BLaER1 treated with 17β-estradiol and CSF1 and Interleukin-3, amounts not matched to agents 10 nM and 100 nM (cell line): ENCODE measurements at regions not wholly inside any gene's neighbourhood (a gene's known extent, or its start where the extent isn't known, plus 50 kb on each side); places are given as distances from the start of the nearest gene placed in this dataset.

ENCODE experiments used
- H3K27ac ChIP-seq, 11 experiments: shearing (Covaris generic); formaldehyde crosslinking; 2 replicates each; pipeline ENCODE4 v1.8.1; 2022
- H3K27me3 ChIP-seq, 11 experiments: shearing (Covaris generic); formaldehyde crosslinking; 2 replicates each; pipeline ENCODE4 v1.8.1; 2022
- H3K36me3 ChIP-seq, 11 experiments: shearing (Covaris generic); formaldehyde crosslinking; 2 replicates each; pipeline ENCODE4 v1.8.1; 2022
- H3K4me1 ChIP-seq, 10 experiments: shearing (Covaris generic); formaldehyde crosslinking; 2 replicates each; pipeline ENCODE4 v1.8.1; 2022
- H3K4me2 ChIP-seq, 11 experiments: shearing (Covaris generic); formaldehyde crosslinking; 2 replicates each; pipeline ENCODE4 v1.8.1; 2022
- H3K4me3 ChIP-seq, 10 experiments: shearing (Covaris generic); formaldehyde crosslinking; 2 replicates each; pipeline ENCODE4 v1.8.1; 2022
- H3K9ac ChIP-seq, 11 experiments: shearing (Covaris generic); formaldehyde crosslinking; 2 replicates each; pipeline ENCODE4 v1.8.1; 2022
- H3K9me3 ChIP-seq, 11 experiments: shearing (Covaris generic); formaldehyde crosslinking; replicated peaks in 1 of 11; 2 replicates each; pipeline ENCODE4 v1.8.1; 2022
- H4K20me1 ChIP-seq, 11 experiments: shearing (Covaris generic); formaldehyde crosslinking; 2 replicates each; pipeline ENCODE4 v1.8.1; 2022
- Cebpa-rat ChIP-seq, 11 experiments: shearing (Covaris generic); IDR thresholded peaks; 2 replicates each; pipeline ENCODE4 v1.8.1; 2022

DNA sequence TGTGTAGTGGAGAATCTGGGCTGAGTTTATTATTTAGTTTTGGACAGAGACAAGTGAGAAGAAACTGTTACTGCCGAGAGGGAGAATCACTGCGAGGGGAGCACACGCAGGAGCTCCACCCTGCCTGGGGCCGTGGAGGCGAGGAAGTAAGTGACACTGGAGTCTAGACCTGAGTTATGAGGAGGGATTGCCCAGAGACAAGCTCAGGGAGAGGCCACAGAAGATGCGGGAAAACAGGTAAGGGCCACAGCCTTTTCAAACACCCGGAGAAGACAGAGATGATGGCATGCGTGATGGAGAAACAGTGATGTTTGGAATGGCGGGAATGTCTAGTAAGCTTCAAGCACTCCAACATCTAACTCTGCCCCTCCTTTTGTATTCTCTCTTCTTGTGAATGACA lies 84.1 kb downstream of the TNFSF11 start:
- no peak overlapping the region for H3K4me3 ChIP-seq
- H3K4me1 ChIP-seq: no peaks in the 10 kb centered on the region
- H3K27ac ChIP-seq: no peak overlapping the region
- H4K20me1 ChIP-seq: no peaks in the 10 kb centered on the region
- no peaks in the 10 kb centered on the region for H3K27me3 ChIP-seq
- H3K4me2 ChIP-seq: no peak overlapping the region
- H3K9me3 ChIP-seq: no peaks in the 10 kb centered on the region
- no peak overlapping the region for H3K9ac ChIP-seq
- H3K36me3 ChIP-seq: no peaks in the 10 kb centered on the region
- TF ChIP-seq Cebpa-rat (IDR thresholded peaks at IDR 0.05): no peak

GRCh38 chr13:42660333-42660965 lies 86.5 kb downstream of the TNFSF11 start:
- H3K4me1 ChIP-seq: no peaks in the 10 kb centered on the region
- no peak overlapping the region for H3K27ac ChIP-seq
- no peaks in the 10 kb centered on the region for H3K36me3 ChIP-seq
- no peak for TF ChIP-seq Cebpa-rat (IDR thresholded peaks at IDR 0.05)
- no peaks in the 10 kb centered on the region for H4K20me1 ChIP-seq
- no peak overlapping the region for H3K4me3 ChIP-seq
- H3K4me2 ChIP-seq: no peak overlapping the region
- H3K9ac ChIP-seq: no peak overlapping the region
- H3K27me3 ChIP-seq: no peaks in the 10 kb centered on the region
- H3K9me3 ChIP-seq: no peaks in the 10 kb centered on the region

DNA sequence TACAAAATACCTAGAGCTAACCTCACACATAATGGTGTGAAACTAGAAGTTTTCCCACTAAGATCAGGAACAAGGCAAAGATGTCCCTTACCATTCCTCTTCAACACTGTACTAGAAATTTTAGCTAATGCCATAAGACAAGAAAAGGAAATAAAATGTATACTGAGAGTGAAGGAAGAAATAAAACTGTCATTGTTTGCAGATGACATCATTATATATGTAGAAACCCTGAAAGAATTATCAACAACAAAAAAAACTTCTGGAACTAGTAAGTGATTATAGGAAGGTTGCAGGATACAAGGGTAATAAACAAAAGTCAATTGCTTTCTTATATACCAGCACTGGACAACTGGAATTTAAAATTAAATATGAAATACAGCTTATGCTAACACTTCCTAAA lies 93.7 kb downstream of the TNFSF11 start:
- no peak overlapping the region for H3K27ac ChIP-seq
- H3K9ac ChIP-seq: no peak overlapping the region

GRCh38 chr13:42671502-42671901 lies 97.5 kb downstream of the TNFSF11 start:
- Histone ChIP-seq H4K20me1 (no peaks in the 10 kb centered on the region), H3K9me3 (peaks cover 0 to 8% (median 0%) of the 10 kb centered on the region in 11 experiments; a peak in 5 of 22 replicates), H3K36me3 (no peaks in the 10 kb centered on the region), H3K27me3 (no peaks in the 10 kb centered on the region), H3K9ac (no peak overlapping the region), H3K4me1 (no peaks in the 10 kb centered on the region), H3K27ac (no peak overlapping the region), H3K4me3 (no peak overlapping the region), H3K4me2 (no peak overlapping the region)
- no peak for TF ChIP-seq Cebpa-rat (IDR thresholded peaks at IDR 0.05)

More for the DNA sequence above, 93.7 kb downstream of the TNFSF11 start:
- H3K4me1 ChIP-seq: no peaks in the 10 kb centered on the region
- no peaks in the 10 kb centered on the region for H4K20me1 ChIP-seq
- no peak overlapping the region for H3K4me3 ChIP-seq
- H3K4me2 ChIP-seq: no peak overlapping the region
- no peaks in the 10 kb centered on the region for H3K36me3 ChIP-seq
- H3K9me3 ChIP-seq: peaks cover 0 to 8% (median 0%) of the 10 kb centered on the region in 11 experiments; a peak in 5 of 22 replicates
- no peak for TF ChIP-seq Cebpa-rat (IDR thresholded peaks at IDR 0.05)
- H3K27me3 ChIP-seq: no peaks in the 10 kb centered on the region

- no peak for TF ChIP-seq Cebpa-rat (IDR thresholded peaks at IDR 0.05)
- Histone ChIP-seq H3K4me3 (no peak overlapping the region), H3K9ac (no peak overlapping the region), H3K4me1 (no peaks in the 10 kb centered on the region), H3K9me3 (no peaks in the 10 kb centered on the region), H3K27ac (no peak overlapping the region), H3K4me2 (no peak overlapping the region), H3K36me3 (no peaks in the 10 kb centered on the region), H3K27me3 (no peaks in the 10 kb centered on the region), H4K20me1 (no peaks in the 10 kb centered on the region)
These were observed 99.7 kb downstream of the TNFSF11 start for GRCh38 chr13:42673677-42674076.

DNA sequence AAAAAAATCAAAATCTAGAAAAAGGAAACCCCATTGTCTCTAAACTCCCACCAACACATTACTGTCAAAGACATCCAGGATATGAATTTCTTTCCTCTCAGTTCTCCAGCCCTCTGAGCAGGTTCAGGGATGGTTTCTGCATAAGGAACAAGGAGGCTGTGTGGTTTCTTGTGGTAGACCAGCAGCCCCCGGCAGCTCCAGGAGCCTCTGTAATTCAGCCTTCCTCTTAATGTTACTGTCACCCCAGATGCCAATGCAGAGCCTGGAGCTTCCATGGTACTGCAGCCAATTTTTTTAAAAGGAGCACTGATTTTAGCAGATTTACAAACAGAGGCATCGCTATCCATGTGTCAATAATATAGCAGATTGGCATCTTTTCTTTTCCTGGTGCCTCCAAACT lies 100.6 kb upstream of the FAM216B start:
- Histone ChIP-seq H3K27ac (no peak overlapping the region), H3K9ac (no peak overlapping the region), H4K20me1 (no peaks in the 10 kb centered on the region), H3K4me2 (no peak overlapping the region), H3K4me3 (no peak overlapping the region), H3K4me1 (no peaks in the 10 kb centered on the region), H3K9me3 (no peaks in the 10 kb centered on the region), H3K36me3 (no peaks in the 10 kb centered on the region), H3K27me3 (no peaks in the 10 kb centered on the region)
- TF ChIP-seq Cebpa-rat (IDR thresholded peaks at IDR 0.05): no peak

GRCh38 chr13:42681326-42682100 lies 99.9 kb upstream of the FAM216B start:
- Histone ChIP-seq H4K20me1 (no peaks in the 10 kb centered on the region), H3K4me1 (no peaks in the 10 kb centered on the region), H3K27me3 (no peaks in the 10 kb centered on the region), H3K27ac (no peak overlapping the region), H3K4me3 (no peak overlapping the region), H3K4me2 (no peak overlapping the region), H3K9me3 (no peaks in the 10 kb centered on the region), H3K36me3 (no peaks in the 10 kb centered on the region), H3K9ac (no peak overlapping the region)
- no peak for TF ChIP-seq Cebpa-rat (IDR thresholded peaks at IDR 0.05)

- H3K9ac ChIP-seq: no peak overlapping the region
- H3K27me3 ChIP-seq: no peaks in the 10 kb centered on the region
- H3K4me2 ChIP-seq: no peak overlapping the region
- no peak for TF ChIP-seq Cebpa-rat (IDR thresholded peaks at IDR 0.05)
- no peak overlapping the region for H3K27ac ChIP-seq
- H3K4me1 ChIP-seq: no peaks in the 10 kb centered on the region
- no peaks in the 10 kb centered on the region for H4K20me1 ChIP-seq
- no peak overlapping the region for H3K4me3 ChIP-seq
- peaks cover 0 to 3% (median 0%) of the 10 kb centered on the region in 11 experiments; a peak in 2 of 22 replicates for H3K9me3 ChIP-seq
- no peaks in the 10 kb centered on the region for H3K36me3 ChIP-seq
These were observed 97.2 kb upstream of the FAM216B start for GRCh38 chr13:42684226-42684625.

GRCh38 chr13:42685751-42686150 lies 95.6 kb upstream of the FAM216B start:
- no peak for TF ChIP-seq Cebpa-rat (IDR thresholded peaks at IDR 0.05)
- Histone ChIP-seq H3K9me3 (peaks cover 0 to 3% (median 0%) of the 10 kb centered on the region in 11 experiments; a peak in 2 of 22 replicates), H3K27me3 (no peaks in the 10 kb centered on the region), H3K9ac (no peak overlapping the region), H3K4me1 (no peaks in the 10 kb centered on the region), H4K20me1 (no peaks in the 10 kb centered on the region), H3K4me3 (no peak overlapping the region), H3K36me3 (no peaks in the 10 kb centered on the region), H3K4me2 (no peak overlapping the region), H3K27ac (no peak overlapping the region)

GRCh38 chr13:42686165-42686564 lies 95.2 kb upstream of the FAM216B start:
- TF ChIP-seq Cebpa-rat (IDR thresholded peaks at IDR 0.05): no peak
- Histone ChIP-seq H4K20me1 (no peaks in the 10 kb centered on the region), H3K9me3 (peaks cover 0 to 3% (median 0%) of the 10 kb centered on the region in 11 experiments; a peak in 2 of 22 replicates), H3K9ac (no peak overlapping the region), H3K4me3 (no peak overlapping the region), H3K36me3 (no peaks in the 10 kb centered on the region), H3K4me1 (no peaks in the 10 kb centered on the region), H3K4me2 (no peak overlapping the region), H3K27me3 (no peaks in the 10 kb centered on the region), H3K27ac (no peak overlapping the region)
